K562 (cell line): ENCODE measurements at regions not wholly inside any gene's neighbourhood (a gene's known extent, or its start where the extent isn't known, plus 50 kb on each side); places are given as distances from the start of the nearest gene placed in this dataset.

Experiments used
- ATAC-seq: fragments of 200-7000 bp; cut with Tn5 transposase; 3 replicates; pipeline ENCODE4 v1.9.1; 2020; ENCODE audit warnings: moderate library complexity
- BruUV-seq: library from RNA; stranded (reverse); fragments of 400-500 nt; replicated peaks from 2 replicates; lab custom pipeline; 2021; lab: Mats Ljungman, UMichigan
- CTCF ChIA-PET: fragments of 300-600 bp; formaldehyde crosslinking; extraction: SDS; loops from one replicate; lab custom pipeline; 2021; ENCODE audit warnings: low intra/inter-chr PET ratio; lab: Yijun Ruan, JAX
- POLR2A ChIA-PET: fragments of 300-600, 350-650 bp; sonication (Branson Sonifier 250); formaldehyde crosslinking; extraction: SDS; loops from one replicate; lab custom pipeline; 2021; ENCODE audit warnings: antibody characterized with exemption, inconsistent platforms; lab: Yijun Ruan, JAX
- DNase-seq, 4 experiments: peaks; one replicate each; pipeline versions ENCODE4 v3.0.0 to v3.0.0-alpha.2; 2011 to 2018; ENCODE audit warnings: low spot score in 3 of 4, mixed read lengths in 3 of 4; ENCODE audit errors: extremely low read depth in 1 of 4
- FAIRE-seq: peaks from 2 replicates; lab custom pipeline; 2011; peaks lifted over from hg19 to GRCh38; lab: Jason Lieb, UNC
- H2AFZ ChIP-seq: 2 replicates; pipeline ENCODE4 v1.6.0; 2011; ENCODE audit warnings: low read depth, low read length, control low read depth, inconsistent platforms
- H3K27ac ChIP-seq: fragments of 200-600 bp; 3 replicates; pipeline ENCODE4 v1.8.0; 2011; ENCODE audit warnings: low read depth, mild to moderate bottlenecking, control low read depth, inconsistent platforms, low read length, moderate library complexity, mixed read lengths; ENCODE audit errors: extremely low read depth
- H3K27me3 ChIP-seq, 2 experiments: fragments of 300-600 bp in 1 of 2; 2 replicates in 1 of 2; 3 replicates in 1 of 2; pipeline versions ENCODE4 v1.6.0 to v1.8.0; 2011; ENCODE audit warnings: inconsistent platforms in 2 of 2, low read length in 2 of 2, mild to moderate bottlenecking in 1 of 2, mixed read lengths in 1 of 2, moderate library complexity in 1 of 2; ENCODE audit not compliant: control insufficient read depth in 2 of 2, insufficient read depth in 2 of 2
- H3K36me3 ChIP-seq: fragments of 300-600 bp; 3 replicates; pipeline ENCODE4 v1.8.0; 2011; ENCODE audit warnings: mild to moderate bottlenecking, low read length, inconsistent platforms; ENCODE audit not compliant: control insufficient read depth, insufficient read depth
- H3K4me1 ChIP-seq, 2 experiments: fragments of 200-600 bp in 1 of 2; replicated peaks in 1 of 2; 2 replicates in 1 of 2; 3 replicates in 1 of 2; pipeline versions ENCODE4 v1.5.1 to v1.8.0; 2011; ENCODE audit warnings: inconsistent platforms in 2 of 2, low read length in 2 of 2, mild to moderate bottlenecking in 1 of 2, mixed read lengths in 1 of 2, moderate library complexity in 1 of 2; ENCODE audit not compliant: control insufficient read depth in 2 of 2, insufficient read depth in 2 of 2
- H3K4me2 ChIP-seq: 2 replicates; pipeline ENCODE4 v1.6.1; 2011; ENCODE audit warnings: low read length, control low read depth, inconsistent platforms, mixed read lengths; ENCODE audit not compliant: insufficient read depth
- H3K4me3 ChIP-seq: fragments of 200-600 bp; sonication (generic), shearing (Covaris generic); 2 replicates; pipeline ENCODE4 v1.5.1; 2016; ENCODE audit warnings: control low read depth, inconsistent platforms
- H3K79me2 ChIP-seq: fragments of 200-600 bp; 3 replicates; pipeline ENCODE4 v1.8.0; 2011; ENCODE audit warnings: low read length, inconsistent platforms; ENCODE audit not compliant: control insufficient read depth, insufficient read depth
- H3K9ac ChIP-seq, 2 experiments: 2 replicates each; pipeline versions ENCODE4 v1.6.0 to v1.6.1; 2011; ENCODE audit warnings: low read depth in 2 of 2, low read length in 2 of 2, control low read depth in 1 of 2, inconsistent platforms in 1 of 2, mild to moderate bottlenecking in 1 of 2, mixed read lengths in 1 of 2; ENCODE audit not compliant: insufficient read depth in 1 of 2
- H3K9me1 ChIP-seq: one replicate; pipeline ENCODE4 v1.6.0; 2011; ENCODE audit warnings: inconsistent platforms, mild to moderate bottlenecking, low read length, moderate library complexity; ENCODE audit not compliant: control insufficient read depth, insufficient read depth
- H3K9me3 ChIP-seq: replicated peaks from 2 replicates; pipeline ENCODE4 v1.5.1; 2011; ENCODE audit warnings: low read depth, low read length, inconsistent platforms; ENCODE audit not compliant: control insufficient read depth, insufficient read depth
- H4K20me1 ChIP-seq: replicated peaks from 2 replicates; pipeline ENCODE4 v1.6.1; 2011; ENCODE audit warnings: low read length, inconsistent platforms, mixed read lengths; ENCODE audit not compliant: control insufficient read depth, insufficient read depth
- IRF2 ChIP-seq: sonication (generic); formaldehyde crosslinking; IDR thresholded peaks from 2 replicates; pipeline ENCODE4 v1.8.1; 2022; ENCODE audit warnings: mild to moderate bottlenecking, missing genetic modification reagents
- IRF9 ChIP-seq: fragments of 450-650 bp; IDR thresholded peaks from 2 replicates; pipeline ENCODE4 v1.6.1; 2016; ENCODE audit warnings: missing biosample characterization, missing genetic modification characterization
- ZBTB49 ChIP-seq: sonication (generic); formaldehyde crosslinking; IDR thresholded peaks from 2 replicates; pipeline ENCODE4 v1.8.0; 2022; ENCODE audit warnings: missing genetic modification reagents, mild to moderate bottlenecking, borderline replicate concordance
- WGBS: fragments of 100-300 bp; shearing (Covaris generic); methylation state at CpG from one replicate; pipeline ENCODE4 v1.1.6; 2016; ENCODE audit warnings: low coverage, mixed read lengths; ENCODE audit not compliant: insufficient coverage; ENCODE audit errors: missing lambda C conversion rate; 5-methylcytosine and 5-hydroxymethylcytosine counted together
- in situ Hi-C: fragments of 300-500 bp; cut with MboI; formaldehyde crosslinking; loops from 4 replicates; pipeline ENCODE4 v1.15.0; 2018; ENCODE audit warnings: inconsistent platforms, mixed read lengths
- intact Hi-C: fragments of 100-400 bp; cut with micrococcal nuclease; formaldehyde crosslinking; loops from 2 replicates; pipeline ENCODE4 v1.14.2; 2022

- Histone ChIP-seq H3K4me1 (no peaks in the 10 kb centered on the region), H3K9me3 (no peaks in the 10 kb centered on the region), H3K9me1 (no peaks in the 10 kb centered on the region), H2AFZ (no peak overlapping the region), H3K79me2 (no peaks in the 10 kb centered on the region), H3K4me3 (no peak overlapping the region), H4K20me1 (no peaks in the 10 kb centered on the region), H3K4me2 (no peak overlapping the region), H3K27me3 (no peaks in the 10 kb centered on the region), H3K27ac (no peak overlapping the region), H3K9ac (no peak overlapping the region), H3K36me3 (no peaks in the 10 kb centered on the region)
- no peak for DNase-seq
- BruUV-seq, result no TSS peak
- in situ Hi-C loops, result no loop called here
- ChIA-PET CTCF (no interaction called here), POLR2A (no interaction called here)
- TF ChIP-seq IRF2, result no peak
- no peak for TF ChIP-seq IRF9 (tag)
- no peak for TF ChIP-seq ZBTB49 (CRISPR knock-in tag)
- FAIRE-seq, result no peak
- 1% methylated on average over 8 of the region's 8 CpGs for WGBS
- no peak for ATAC-seq
- intact Hi-C loops, result no loop called here
These were observed 253.9 kb downstream of the DUSP10 start for GRCh38 chr1:221487781-221488524.
